K562 (cell line): ENCODE measurements at regions not wholly inside any gene's neighbourhood (a gene's known extent, or its start where the extent isn't known, plus 50 kb on each side); places are given as distances from the start of the nearest gene placed in this dataset.

Experiments used
- ATAC-seq: fragments of 200-7000 bp; cut with Tn5 transposase; 3 replicates; pipeline ENCODE4 v1.9.1; 2020; ENCODE audit warnings: moderate library complexity
- BruUV-seq: library from RNA; stranded (reverse); fragments of 400-500 nt; replicated peaks from 2 replicates; lab custom pipeline; 2021; lab: Mats Ljungman, UMichigan
- CTCF ChIA-PET: fragments of 300-600 bp; formaldehyde crosslinking; extraction: SDS; loops from one replicate; lab custom pipeline; 2021; ENCODE audit warnings: low intra/inter-chr PET ratio; lab: Yijun Ruan, JAX
- POLR2A ChIA-PET: fragments of 300-600, 350-650 bp; sonication (Branson Sonifier 250); formaldehyde crosslinking; extraction: SDS; loops from one replicate; lab custom pipeline; 2021; ENCODE audit warnings: antibody characterized with exemption, inconsistent platforms; lab: Yijun Ruan, JAX
- DNase-seq, 4 experiments: peaks; one replicate each; pipeline versions ENCODE4 v3.0.0 to v3.0.0-alpha.2; 2011 to 2018; ENCODE audit warnings: low spot score in 3 of 4, mixed read lengths in 3 of 4; ENCODE audit errors: extremely low read depth in 1 of 4
- FAIRE-seq: peaks from 2 replicates; lab custom pipeline; 2011; peaks lifted over from hg19 to GRCh38; lab: Jason Lieb, UNC
- H2AFZ ChIP-seq: 2 replicates; pipeline ENCODE4 v1.6.0; 2011; ENCODE audit warnings: low read depth, low read length, control low read depth, inconsistent platforms
- H3K27ac ChIP-seq: fragments of 200-600 bp; 3 replicates; pipeline ENCODE4 v1.8.0; 2011; ENCODE audit warnings: low read depth, mild to moderate bottlenecking, control low read depth, inconsistent platforms, low read length, moderate library complexity, mixed read lengths; ENCODE audit errors: extremely low read depth
- H3K27me3 ChIP-seq, 2 experiments: fragments of 300-600 bp in 1 of 2; 2 replicates in 1 of 2; 3 replicates in 1 of 2; pipeline versions ENCODE4 v1.6.0 to v1.8.0; 2011; ENCODE audit warnings: inconsistent platforms in 2 of 2, low read length in 2 of 2, mild to moderate bottlenecking in 1 of 2, mixed read lengths in 1 of 2, moderate library complexity in 1 of 2; ENCODE audit not compliant: control insufficient read depth in 2 of 2, insufficient read depth in 2 of 2
- H3K36me3 ChIP-seq: fragments of 300-600 bp; 3 replicates; pipeline ENCODE4 v1.8.0; 2011; ENCODE audit warnings: mild to moderate bottlenecking, low read length, inconsistent platforms; ENCODE audit not compliant: control insufficient read depth, insufficient read depth
- H3K4me1 ChIP-seq, 2 experiments: fragments of 200-600 bp in 1 of 2; replicated peaks in 1 of 2; 2 replicates in 1 of 2; 3 replicates in 1 of 2; pipeline versions ENCODE4 v1.5.1 to v1.8.0; 2011; ENCODE audit warnings: inconsistent platforms in 2 of 2, low read length in 2 of 2, mild to moderate bottlenecking in 1 of 2, mixed read lengths in 1 of 2, moderate library complexity in 1 of 2; ENCODE audit not compliant: control insufficient read depth in 2 of 2, insufficient read depth in 2 of 2
- H3K4me2 ChIP-seq: 2 replicates; pipeline ENCODE4 v1.6.1; 2011; ENCODE audit warnings: low read length, control low read depth, inconsistent platforms, mixed read lengths; ENCODE audit not compliant: insufficient read depth
- H3K4me3 ChIP-seq: fragments of 200-600 bp; sonication (generic), shearing (Covaris generic); 2 replicates; pipeline ENCODE4 v1.5.1; 2016; ENCODE audit warnings: control low read depth, inconsistent platforms
- H3K79me2 ChIP-seq: fragments of 200-600 bp; 3 replicates; pipeline ENCODE4 v1.8.0; 2011; ENCODE audit warnings: low read length, inconsistent platforms; ENCODE audit not compliant: control insufficient read depth, insufficient read depth
- H3K9ac ChIP-seq, 2 experiments: 2 replicates each; pipeline versions ENCODE4 v1.6.0 to v1.6.1; 2011; ENCODE audit warnings: low read depth in 2 of 2, low read length in 2 of 2, control low read depth in 1 of 2, inconsistent platforms in 1 of 2, mild to moderate bottlenecking in 1 of 2, mixed read lengths in 1 of 2; ENCODE audit not compliant: insufficient read depth in 1 of 2
- H3K9me1 ChIP-seq: one replicate; pipeline ENCODE4 v1.6.0; 2011; ENCODE audit warnings: inconsistent platforms, mild to moderate bottlenecking, low read length, moderate library complexity; ENCODE audit not compliant: control insufficient read depth, insufficient read depth
- H3K9me3 ChIP-seq: replicated peaks from 2 replicates; pipeline ENCODE4 v1.5.1; 2011; ENCODE audit warnings: low read depth, low read length, inconsistent platforms; ENCODE audit not compliant: control insufficient read depth, insufficient read depth
- H4K20me1 ChIP-seq: replicated peaks from 2 replicates; pipeline ENCODE4 v1.6.1; 2011; ENCODE audit warnings: low read length, inconsistent platforms, mixed read lengths; ENCODE audit not compliant: control insufficient read depth, insufficient read depth
- CEBPG ChIP-seq, 3 experiments: fragments of 200-800 bp in 1 of 3; sonication (Bioruptor generic) in 1 of 3; sonication (generic) in 1 of 3; formaldehyde crosslinking in 1 of 3; IDR thresholded peaks in 2 of 3; conservative IDR thresholded peaks in 1 of 3; 2 replicates each; pipeline versions ENCODE4 v1.6.1 to v1.8.0; 2016 to 2022; ENCODE audit warnings: missing compliant biosample characterization in 2 of 3, missing genetic modification characterization in 2 of 3, mild to moderate bottlenecking in 1 of 3, missing genetic modification reagents in 1 of 3
- E2F8 ChIP-seq: fragments of 450-650 bp; IDR thresholded peaks from 2 replicates; pipeline ENCODE4 v1.7.1; 2018; ENCODE audit warnings: mild to moderate bottlenecking, low read depth; ENCODE audit not compliant: partially characterized antibody
- LARP7 ChIP-seq: fragments of 450-650 bp; IDR thresholded peaks from 2 replicates; pipeline ENCODE4 v1.6.1; 2016
- MBD2 ChIP-seq: sonication (generic); IDR thresholded peaks from 2 replicates; pipeline ENCODE4 v1.6.1; 2016; ENCODE audit warnings: low read depth, borderline replicate concordance
- POLR2AphosphoS2 ChIP-seq: IDR thresholded peaks from 2 replicates; pipeline ENCODE4 v1.6.1; 2012; ENCODE audit warnings: low read length, improper control_type of control experiment
- RBFOX2 ChIP-seq: fragments of 200-400 bp; formaldehyde crosslinking; IDR thresholded peaks from 2 replicates; pipeline ENCODE4 v1.6.1; 2017; ENCODE audit warnings: low read depth, mild to moderate bottlenecking, low read length, moderate library complexity
- SMC3 ChIP-seq: conservative IDR thresholded peaks from 2 replicates; pipeline ENCODE4 v1.6.1; 2011; ENCODE audit warnings: low read depth, low read length, improper control_type of control experiment; ENCODE audit not compliant: insufficient read depth
- ZBTB7A ChIP-seq: IDR thresholded peaks from 2 replicates; pipeline ENCODE4 v1.6.1; 2011; ENCODE audit warnings: low read depth, mild to moderate bottlenecking, low read length, moderate library complexity, borderline replicate concordance; ENCODE audit not compliant: control insufficient read depth
- ZFPM2 ChIP-seq: fragments of 250-450 bp; sonication (Bioruptor Pico); IDR thresholded peaks from 2 replicates; pipeline ENCODE4 v1.5.1; 2022; ENCODE audit warnings: mild to moderate bottlenecking
- ZNF668 ChIP-seq: fragments of 250-450 bp; sonication (Bioruptor Pico); IDR thresholded peaks from 2 replicates; pipeline ENCODE4 v1.8.0; 2022; ENCODE audit warnings: mild to moderate bottlenecking, inconsistent platforms
- in situ Hi-C: fragments of 300-500 bp; cut with MboI; formaldehyde crosslinking; loops from 4 replicates; pipeline ENCODE4 v1.15.0; 2018; ENCODE audit warnings: inconsistent platforms, mixed read lengths
- intact Hi-C: fragments of 100-400 bp; cut with micrococcal nuclease; formaldehyde crosslinking; loops from 2 replicates; pipeline ENCODE4 v1.14.2; 2022
- TF ChIP-seq, protein P1 (sequence below): fragments of 450-650 bp; IDR thresholded peaks from 2 replicates; pipeline ENCODE4 v1.6.1; 2016; ENCODE audit warnings: missing biosample characterization, missing genetic modification characterization
- TF ChIP-seq, protein P2 (sequence below): fragments of 450-650 bp; IDR thresholded peaks from 2 replicates; pipeline ENCODE4 v1.6.1; 2016; ENCODE audit warnings: low read depth

DNA sequence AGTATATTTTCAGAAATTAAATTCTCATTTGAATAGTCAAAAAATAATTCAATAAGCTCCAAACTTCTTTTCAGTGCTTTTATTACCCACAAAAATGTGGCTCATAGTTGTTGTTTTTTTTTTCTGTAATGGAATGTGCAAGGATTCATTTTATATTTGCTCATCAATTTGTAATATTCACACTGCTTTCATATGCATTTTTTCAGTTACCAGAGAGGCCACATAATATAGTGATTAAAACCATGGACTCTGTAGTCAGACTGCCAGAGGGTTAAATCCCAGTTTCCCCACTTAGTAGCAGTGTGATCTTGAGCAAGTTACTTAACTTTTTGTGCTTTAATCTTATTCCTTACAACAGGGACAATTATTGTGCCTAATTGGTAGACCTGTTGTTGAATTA is 64.5 kb downstream of the FAM9B start:
- H3K27me3 ChIP-seq: no peaks in the 10 kb centered on the region
- intact Hi-C loops: no loop called here
- ATAC-seq (no peak), DNase-seq (no peak), FAIRE-seq (no peak)
- H3K79me2 ChIP-seq: no peaks in the 10 kb centered on the region
- no peak overlapping the region for H3K9ac ChIP-seq
- no peak overlapping the region for H2AFZ ChIP-seq
- H3K9me1 ChIP-seq: no peaks in the 10 kb centered on the region
- BruUV-seq: no TSS peak
- no peaks in the 10 kb centered on the region for H3K9me3 ChIP-seq
- H3K27ac ChIP-seq: no peak overlapping the region
- POLR2A ChIA-PET: interaction anchor here (0.7 kb wide), 1 partner anchor 659 kb away, joined by 4 read pairs; no protein-coding TSS in a partner anchor
- no peaks in the 10 kb centered on the region for H3K4me1 ChIP-seq
- in situ Hi-C loops: no loop called here
- H3K4me2 ChIP-seq: no peak overlapping the region
- H3K36me3 ChIP-seq: no peaks in the 10 kb centered on the region
- CTCF ChIA-PET: no interaction called here
- no peaks in the 10 kb centered on the region for H4K20me1 ChIP-seq
- H3K4me3 ChIP-seq: no peak overlapping the region
- no peak for TF ChIP-seq ZNF668 (CRISPR knock-in tag)
- TF ChIP-seq MBD2: no peak
- TF ChIP-seq RBFOX2: no peak
- TF ChIP-seq SMC3: no peak
- TF ChIP-seq ZBTB7A: no peak
- no peak for TF ChIP-seq ZFPM2
- TF ChIP-seq LARP7: no peak
- no peak for TF ChIP-seq E2F8
- no peak for TF ChIP-seq POLR2AphosphoS2
- TF ChIP-seq, protein P1, sequence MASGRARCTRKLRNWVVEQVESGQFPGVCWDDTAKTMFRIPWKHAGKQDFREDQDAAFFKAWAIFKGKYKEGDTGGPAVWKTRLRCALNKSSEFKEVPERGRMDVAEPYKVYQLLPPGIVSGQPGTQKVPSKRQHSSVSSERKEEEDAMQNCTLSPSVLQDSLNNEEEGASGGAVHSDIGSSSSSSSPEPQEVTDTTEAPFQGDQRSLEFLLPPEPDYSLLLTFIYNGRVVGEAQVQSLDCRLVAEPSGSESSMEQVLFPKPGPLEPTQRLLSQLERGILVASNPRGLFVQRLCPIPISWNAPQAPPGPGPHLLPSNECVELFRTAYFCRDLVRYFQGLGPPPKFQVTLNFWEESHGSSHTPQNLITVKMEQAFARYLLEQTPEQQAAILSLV (tag): no peak
- no peak for TF ChIP-seq CEBPG (CRISPR knock-in tag; IDR thresholded peaks at IDR 0.05)
- TF ChIP-seq CEBPG (tag; conservative IDR thresholded peaks at IDR 0.05 in 1 of 2, IDR thresholded peaks at IDR 0.05 in 1 of 2): no peak
- TF ChIP-seq, protein P2, sequence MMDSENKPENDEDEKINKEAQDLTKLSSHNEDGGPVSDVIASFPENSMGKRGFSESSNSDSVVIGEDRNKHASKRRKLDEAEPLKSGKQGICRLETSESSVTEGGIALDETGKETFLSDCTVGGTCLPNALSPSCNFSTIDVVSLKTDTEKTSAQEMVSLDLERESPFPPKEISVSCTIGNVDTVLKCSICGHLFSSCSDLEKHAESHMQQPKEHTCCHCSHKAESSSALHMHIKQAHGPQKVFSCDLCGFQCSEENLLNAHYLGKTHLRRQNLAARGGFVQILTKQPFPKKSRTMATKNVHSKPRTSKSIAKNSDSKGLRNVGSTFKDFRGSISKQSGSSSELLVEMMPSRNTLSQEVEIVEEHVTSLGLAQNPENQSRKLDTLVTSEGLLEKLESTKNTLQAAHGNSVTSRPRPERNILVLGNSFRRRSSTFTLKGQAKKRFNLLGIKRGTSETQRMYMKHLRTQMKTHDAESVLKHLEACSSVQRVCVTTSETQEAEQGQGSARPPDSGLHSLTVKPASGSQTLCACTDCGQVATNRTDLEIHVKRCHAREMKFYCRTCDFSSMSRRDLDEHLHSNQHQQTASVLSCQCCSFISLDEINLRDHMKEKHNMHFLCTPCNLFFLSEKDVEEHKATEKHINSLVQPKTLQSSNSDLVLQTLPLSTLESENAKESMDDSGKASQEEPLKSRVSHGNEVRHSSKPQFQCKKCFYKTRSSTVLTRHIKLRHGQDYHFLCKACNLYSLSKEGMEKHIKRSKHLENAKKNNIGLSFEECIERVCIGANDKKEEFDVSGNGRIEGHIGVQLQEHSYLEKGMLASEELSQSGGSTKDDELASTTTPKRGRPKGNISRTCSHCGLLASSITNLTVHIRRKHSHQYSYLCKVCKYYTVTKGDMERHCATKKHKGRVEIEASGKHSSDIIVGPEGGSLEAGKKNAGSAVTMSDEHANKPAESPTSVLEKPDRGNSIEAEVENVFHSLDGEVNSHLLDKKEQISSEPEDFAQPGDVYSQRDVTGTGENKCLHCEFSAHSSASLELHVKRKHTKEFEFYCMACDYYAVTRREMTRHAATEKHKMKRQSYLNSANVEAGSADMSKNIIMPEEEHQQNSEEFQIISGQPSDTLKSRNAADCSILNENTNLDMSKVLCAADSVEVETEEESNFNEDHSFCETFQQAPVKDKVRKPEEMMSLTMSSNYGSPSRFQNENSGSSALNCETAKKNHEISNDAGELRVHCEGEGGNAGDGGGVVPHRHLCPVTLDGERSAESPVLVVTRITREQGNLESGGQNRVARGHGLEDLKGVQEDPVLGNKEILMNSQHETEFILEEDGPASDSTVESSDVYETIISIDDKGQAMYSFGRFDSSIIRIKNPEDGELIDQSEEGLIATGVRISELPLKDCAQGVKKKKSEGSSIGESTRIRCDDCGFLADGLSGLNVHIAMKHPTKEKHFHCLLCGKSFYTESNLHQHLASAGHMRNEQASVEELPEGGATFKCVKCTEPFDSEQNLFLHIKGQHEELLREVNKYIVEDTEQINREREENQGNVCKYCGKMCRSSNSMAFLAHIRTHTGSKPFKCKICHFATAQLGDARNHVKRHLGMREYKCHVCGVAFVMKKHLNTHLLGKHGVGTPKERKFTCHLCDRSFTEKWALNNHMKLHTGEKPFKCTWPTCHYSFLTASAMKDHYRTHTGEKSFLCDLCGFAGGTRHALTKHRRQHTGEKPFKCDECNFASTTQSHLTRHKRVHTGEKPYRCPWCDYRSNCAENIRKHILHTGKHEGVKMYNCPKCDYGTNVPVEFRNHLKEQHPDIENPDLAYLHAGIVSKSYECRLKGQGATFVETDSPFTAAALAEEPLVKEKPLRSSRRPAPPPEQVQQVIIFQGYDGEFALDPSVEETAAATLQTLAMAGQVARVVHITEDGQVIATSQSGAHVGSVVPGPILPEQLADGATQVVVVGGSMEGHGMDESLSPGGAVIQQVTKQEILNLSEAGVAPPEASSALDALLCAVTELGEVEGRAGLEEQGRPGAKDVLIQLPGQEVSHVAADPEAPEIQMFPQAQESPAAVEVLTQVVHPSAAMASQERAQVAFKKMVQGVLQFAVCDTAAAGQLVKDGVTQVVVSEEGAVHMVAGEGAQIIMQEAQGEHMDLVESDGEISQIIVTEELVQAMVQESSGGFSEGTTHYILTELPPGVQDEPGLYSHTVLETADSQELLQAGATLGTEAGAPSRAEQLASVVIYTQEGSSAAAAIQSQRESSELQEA: no peak
